ENCODE measurements at regions not wholly inside any gene's neighbourhood (a gene's known extent, or its start where the extent isn't known, plus 50 kb on each side); places are given as distances from the start of the nearest gene placed in this dataset.

- in situ Hi-C loops (cut with HindIII; ENCODE audit: low sequenced_read_pairs), result no loop called here
Measured at GRCh38 chr7:25391295-25391861, 163.1 kb upstream of the NPVF start.

- in situ Hi-C loops (cut with HindIII; ENCODE audit: low sequenced_read_pairs), result no loop called here
Measured at GRCh38 chr7:25391961-25392587, 163.8 kb upstream of the NPVF start.

GRCh38 chr7:25392588-25393338 lies 164.5 kb upstream of the NPVF start:
- in situ Hi-C loops (cut with HindIII; ENCODE audit: low sequenced_read_pairs), result no loop called here

- in situ Hi-C loops (cut with HindIII; ENCODE audit: low sequenced_read_pairs), result no loop called here
Measured at GRCh38 chr7:25395976-25396375, 167.7 kb upstream of the NPVF start.

- in situ Hi-C loops (cut with HindIII; ENCODE audit: low sequenced_read_pairs), result no loop called here
Measured at GRCh38 chr7:25396668-25397067, 168.4 kb upstream of the NPVF start.

- in situ Hi-C loops (cut with HindIII; ENCODE audit: low sequenced_read_pairs), result no loop called here
Measured at GRCh38 chr7:25398418-25398817, 170.1 kb upstream of the NPVF start.

- in situ Hi-C loops (cut with HindIII; ENCODE audit: low sequenced_read_pairs), result no loop called here
Measured at GRCh38 chr7:25399000-25399750, 170.9 kb upstream of the NPVF start.

- in situ Hi-C loops (cut with HindIII; ENCODE audit: low sequenced_read_pairs), result no loop called here
Measured at GRCh38 chr7:25402532-25402931, 174.2 kb upstream of the NPVF start.

GRCh38 chr7:25405736-25406135 lies 177.4 kb upstream of the NPVF start:
- in situ Hi-C loops (cut with HindIII; ENCODE audit: low sequenced_read_pairs), result no loop called here

- in situ Hi-C loops (cut with HindIII; ENCODE audit: low sequenced_read_pairs), result no loop called here
Measured at GRCh38 chr7:25407053-25407452, 178.8 kb upstream of the NPVF start.

- in situ Hi-C loops (cut with HindIII; ENCODE audit: low sequenced_read_pairs), result no loop called here
Measured at GRCh38 chr7:25408012-25408687, 179.9 kb upstream of the NPVF start.

GRCh38 chr7:25408876-25409275 lies 180.6 kb upstream of the NPVF start:
- in situ Hi-C loops (cut with HindIII; ENCODE audit: low sequenced_read_pairs), result no loop called here

GRCh38 chr7:25409897-25410636 lies 181.8 kb upstream of the NPVF start:
- in situ Hi-C loops (cut with HindIII; ENCODE audit: low sequenced_read_pairs), result loop anchor here (5.0 kb wide), 1 partner anchor 48 kb away; no protein-coding TSS in a partner anchor

GRCh38 chr7:25420771-25421170 lies 192.5 kb upstream of the NPVF start:
- in situ Hi-C loops (cut with HindIII; ENCODE audit: low sequenced_read_pairs), result no loop called here

GRCh38 chr7:25424113-25424512 lies 195.8 kb upstream of the NPVF start:
- in situ Hi-C loops (cut with HindIII; ENCODE audit: low sequenced_read_pairs), result no loop called here

- in situ Hi-C loops (cut with HindIII; ENCODE audit: low sequenced_read_pairs), result no loop called here
Measured at GRCh38 chr7:25424855-25425254, 196.6 kb upstream of the NPVF start.

GRCh38 chr7:25427721-25428120 lies 199.4 kb upstream of the NPVF start:
- in situ Hi-C loops (cut with HindIII; ENCODE audit: low sequenced_read_pairs), result no loop called here

- in situ Hi-C loops (cut with HindIII; ENCODE audit: low sequenced_read_pairs), result no loop called here
Measured at GRCh38 chr7:25429731-25430130, 201.4 kb upstream of the NPVF start.

GRCh38 chr7:25430200-25430931 lies 202.1 kb upstream of the NPVF start:
- in situ Hi-C loops (cut with HindIII; ENCODE audit: low sequenced_read_pairs), result no loop called here

Data from endothelial cell of hepatic sinusoid (primary cell).